ENCODE measurements at regions not wholly inside any gene's neighbourhood (a gene's known extent, or its start where the extent isn't known, plus 50 kb on each side); places are given as distances from the start of the nearest gene placed in this dataset.

DNA sequence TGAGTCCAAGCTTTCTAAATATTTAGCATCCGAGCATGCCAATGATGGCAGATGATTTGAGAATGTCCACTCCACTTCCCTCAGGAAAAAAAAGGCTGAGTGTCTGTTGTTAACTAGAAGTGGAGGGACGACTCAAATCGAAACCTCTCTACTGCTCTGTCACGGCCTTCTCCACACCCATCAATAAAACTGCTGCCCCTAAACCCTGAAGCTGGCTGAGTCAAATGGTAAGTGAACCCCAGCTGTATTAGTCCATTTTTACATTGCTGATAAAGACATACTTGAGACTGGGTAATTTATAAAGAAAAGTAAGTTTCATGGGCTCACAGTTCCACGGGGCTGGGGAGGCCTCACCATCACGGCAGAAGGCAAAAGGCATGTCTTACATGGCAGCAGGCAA is 707.0 kb downstream of the QKI start:
- TF ChIP-seq, protein P1, sequence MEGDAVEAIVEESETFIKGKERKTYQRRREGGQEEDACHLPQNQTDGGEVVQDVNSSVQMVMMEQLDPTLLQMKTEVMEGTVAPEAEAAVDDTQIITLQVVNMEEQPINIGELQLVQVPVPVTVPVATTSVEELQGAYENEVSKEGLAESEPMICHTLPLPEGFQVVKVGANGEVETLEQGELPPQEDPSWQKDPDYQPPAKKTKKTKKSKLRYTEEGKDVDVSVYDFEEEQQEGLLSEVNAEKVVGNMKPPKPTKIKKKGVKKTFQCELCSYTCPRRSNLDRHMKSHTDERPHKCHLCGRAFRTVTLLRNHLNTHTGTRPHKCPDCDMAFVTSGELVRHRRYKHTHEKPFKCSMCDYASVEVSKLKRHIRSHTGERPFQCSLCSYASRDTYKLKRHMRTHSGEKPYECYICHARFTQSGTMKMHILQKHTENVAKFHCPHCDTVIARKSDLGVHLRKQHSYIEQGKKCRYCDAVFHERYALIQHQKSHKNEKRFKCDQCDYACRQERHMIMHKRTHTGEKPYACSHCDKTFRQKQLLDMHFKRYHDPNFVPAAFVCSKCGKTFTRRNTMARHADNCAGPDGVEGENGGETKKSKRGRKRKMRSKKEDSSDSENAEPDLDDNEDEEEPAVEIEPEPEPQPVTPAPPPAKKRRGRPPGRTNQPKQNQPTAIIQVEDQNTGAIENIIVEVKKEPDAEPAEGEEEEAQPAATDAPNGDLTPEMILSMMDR (conservative IDR thresholded peaks at IDR 0.05; ENCODE audit: low read depth, low read length), result no peak
- TF ChIP-seq CHD1 (IDR thresholded peaks at IDR 0.05; ENCODE audit: low read depth, low read length) (no peak), RCOR1 (IDR thresholded peaks at IDR 0.05; ENCODE audit: insufficient replicate concordance, low read length) (no peak), POLR2A (IDR thresholded peaks at IDR 0.05; ENCODE audit: low read depth, low read length) (no peak), RFX5 (IDR thresholded peaks at IDR 0.05; ENCODE audit: low read depth, low read length) (no peak), RAD21 (IDR thresholded peaks at IDR 0.05; ENCODE audit: low read length) (no peak), CEBPB (IDR thresholded peaks at IDR 0.05; ENCODE audit: low read depth, low read length) (no peak)

All from IMR-90 (cell line).